Right cardiac atrium (tissue), 5 donors: ENCODE measurements at regions not wholly inside any gene's neighbourhood (a gene's known extent, or its start where the extent isn't known, plus 50 kb on each side); places are given as distances from the start of the nearest gene placed in this dataset.

ENCODE experiments used
- ATAC-seq, 2 donors: fragments of 200-7000 bp; cut with Tn5 transposase; one replicate each; pipeline versions ENCODE4 v1.8.0 to v1.9.1; 2020; ENCODE audit warnings: moderate library complexity in 2 of 2, mild to moderate bottlenecking in 1 of 2
- DNase-seq, 3 donors: peaks; one replicate each; pipeline ENCODE4 v3.0.0-alpha.2; 2020
- H3K27ac ChIP-seq: one replicate; pipeline ENCODE4 v1.5.1; 2013; ENCODE audit warnings: mild to moderate bottlenecking, low read length, control low read depth, moderate library complexity
- H3K27me3 ChIP-seq: one replicate; pipeline ENCODE4 v1.6.1; 2013; ENCODE audit not compliant: control insufficient read depth, insufficient read depth
- H3K4me1 ChIP-seq: one replicate; pipeline ENCODE4 v1.6.1; 2013; ENCODE audit warnings: low read length; ENCODE audit not compliant: control insufficient read depth, insufficient read depth
- H3K4me3 ChIP-seq: one replicate; pipeline ENCODE4 v1.5.1; 2013; ENCODE audit warnings: low read length, control low read depth
- H3K9me3 ChIP-seq: one replicate; pipeline ENCODE4 v1.6.1; 2013; ENCODE audit warnings: low read length; ENCODE audit not compliant: control insufficient read depth
- WGBS: extraction: QIAGEN DNeasy Blood & Tissue Kit; methylation state at CpG from one replicate; pipeline ENCODE4 v1.1.7; 2013; 5-methylcytosine and 5-hydroxymethylcytosine counted together
- intact Hi-C, 4 donors: fragments of 100-400 bp; cut with DNase I; formaldehyde crosslinking; loops; one replicate each; pipeline versions ENCODE4 v1.11.0 to v1.14.0; 2022 to 2023
- donor health status: healthy with polysubstance abuse.
- donor health status: DM: no; HTN: yes; CAD: no.
- donor health status: DM: no; HTN: no; CAD: no.
- donor health status: DM: no; HTN: yes; CAD: no; lungs with severe emphysema.
- donor health status: DM: yes; HTN: yes; CAD: no.

DNA sequence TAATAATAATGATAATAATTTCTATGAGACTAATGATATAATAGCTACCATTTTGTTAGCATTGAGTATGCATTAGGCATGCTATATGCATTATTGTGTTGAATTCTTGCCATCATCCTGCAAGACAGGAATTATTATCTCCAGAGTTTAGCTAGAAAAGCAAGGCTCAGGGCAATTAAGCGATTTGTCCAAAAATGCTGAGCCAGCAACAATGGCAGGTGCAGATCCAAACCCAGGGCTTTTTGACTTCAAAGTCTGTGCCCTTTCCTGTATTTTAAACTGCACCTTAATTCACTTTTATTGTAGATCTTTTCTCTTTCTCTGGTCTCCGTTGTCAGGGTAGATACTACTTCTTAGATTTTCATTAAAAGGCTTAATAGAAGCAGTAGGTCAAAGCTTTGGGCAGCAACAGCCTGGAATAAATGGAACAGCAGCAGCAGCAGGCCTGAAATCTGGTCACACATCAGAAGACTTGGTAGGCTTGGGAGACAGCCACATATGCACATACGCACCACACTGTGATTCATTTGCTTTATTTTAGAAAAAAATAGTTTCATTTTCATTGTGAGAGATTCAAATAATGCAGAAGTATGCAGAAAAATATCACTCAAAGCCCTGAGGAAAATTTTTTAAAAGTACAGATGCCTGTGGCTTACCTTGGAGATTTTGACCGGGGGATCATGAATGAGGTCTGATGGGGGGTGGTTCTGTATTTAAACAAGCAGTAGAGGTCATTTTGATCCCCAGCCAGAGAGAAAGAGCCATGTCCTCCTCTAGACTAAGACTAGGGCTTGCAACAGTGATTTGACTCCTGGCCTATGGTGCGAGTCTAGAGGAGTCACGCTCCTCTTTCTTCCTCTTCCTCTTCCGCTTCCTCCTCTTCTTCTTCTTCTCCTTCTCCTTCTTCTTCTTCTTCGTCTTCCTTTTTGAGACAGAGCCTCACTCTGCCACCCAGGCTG lies 455.7 kb downstream of the TSN start:
- Histone ChIP-seq H3K27me3 (no peaks in the 10 kb centered on the region), H3K9me3 (no peaks in the 10 kb centered on the region), H3K4me3 (no peak overlapping the region), H3K27ac (no peak overlapping the region), H3K4me1 (no peaks in the 10 kb centered on the region)
- WGBS: 86% methylated on average over 8 of the region's 8 CpGs
- ATAC-seq (no peak), DNase-seq (no peak)
- intact Hi-C loops: no loop called here

DNA sequence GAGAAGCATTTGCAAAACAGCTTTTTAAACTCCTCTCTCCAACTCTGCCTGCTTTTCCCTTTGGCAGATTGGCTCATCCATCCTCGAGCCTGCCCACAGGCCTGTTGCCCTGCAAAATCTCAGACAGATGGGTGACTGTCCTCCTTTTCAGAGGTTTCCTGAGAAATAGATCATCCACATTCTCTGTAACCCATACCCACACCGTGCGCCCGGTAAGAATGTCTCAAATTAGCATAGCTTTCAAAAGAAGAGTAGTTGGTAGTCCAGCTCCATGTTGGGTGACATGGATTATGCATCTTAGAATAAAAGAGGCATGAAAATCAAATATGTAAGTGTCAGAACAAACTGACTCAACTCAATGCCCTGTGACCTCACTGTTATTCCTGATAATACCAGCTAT lies 457.9 kb downstream of the TSN start:
- intact Hi-C loops: no loop called here
- WGBS: 91% methylated on average over 4 of the region's 4 CpGs
- Histone ChIP-seq H3K27ac (no peak overlapping the region), H3K4me3 (no peak overlapping the region), H3K4me1 (no peaks in the 10 kb centered on the region), H3K9me3 (no peaks in the 10 kb centered on the region), H3K27me3 (no peaks in the 10 kb centered on the region)
- DNase-seq (no peak), ATAC-seq (no peak)

DNA sequence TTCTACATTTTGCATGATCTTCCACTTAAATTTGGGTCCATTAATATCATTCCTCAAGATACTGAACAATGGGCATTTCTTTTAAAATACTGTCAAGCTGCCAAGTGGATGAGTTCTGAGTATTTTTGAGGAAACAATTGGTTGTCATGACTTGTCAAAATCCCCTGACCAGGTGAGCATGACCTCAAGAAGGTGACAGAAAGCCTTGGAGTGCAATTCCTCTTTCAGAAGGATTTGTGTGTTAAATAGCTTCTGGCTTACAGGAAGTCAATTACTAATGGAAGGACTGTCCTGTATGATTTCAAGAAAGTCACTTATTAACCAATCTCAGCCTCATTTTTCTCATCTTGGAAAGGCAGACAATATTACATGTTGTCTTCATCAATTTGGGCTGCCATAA lies 460.6 kb downstream of the TSN start:
- Histone ChIP-seq H3K27me3 (no peaks in the 10 kb centered on the region), H3K4me3 (no peak overlapping the region), H3K4me1 (no peaks in the 10 kb centered on the region), H3K9me3 (no peaks in the 10 kb centered on the region), H3K27ac (no peak overlapping the region)
- no peak for ATAC-seq
- DNase-seq: no peak
- intact Hi-C loops: no loop called here

DNA sequence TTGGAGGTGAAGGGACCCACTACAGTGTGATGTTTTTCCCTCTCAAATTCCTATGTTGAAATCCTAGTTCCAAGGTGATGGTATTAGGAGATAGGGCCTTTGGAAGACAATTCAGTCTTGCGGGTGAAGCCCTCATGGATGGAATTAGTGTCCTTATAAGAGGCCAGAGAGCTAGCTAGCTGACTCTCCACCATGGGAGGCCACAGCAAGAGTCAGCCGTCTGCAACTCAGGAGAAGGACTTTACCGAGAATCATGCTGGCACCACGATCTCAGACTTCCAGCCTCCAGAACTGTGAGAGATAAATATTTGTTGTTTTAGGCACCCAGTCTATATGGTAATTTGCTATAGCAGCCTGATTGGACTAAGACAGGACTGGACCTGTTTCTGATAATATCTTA lies 461.4 kb downstream of the TSN start:
- no peaks in the 10 kb centered on the region for H3K4me1 ChIP-seq
- H3K27ac ChIP-seq: no peak overlapping the region
- WGBS: 81% methylated on average over 4 of the region's 4 CpGs
- no peaks in the 10 kb centered on the region for H3K9me3 ChIP-seq
- no peak overlapping the region for H3K4me3 ChIP-seq
- H3K27me3 ChIP-seq: no peaks in the 10 kb centered on the region
- ATAC-seq (no peak), DNase-seq (no peak)
- intact Hi-C loops: no loop called here

DNA sequence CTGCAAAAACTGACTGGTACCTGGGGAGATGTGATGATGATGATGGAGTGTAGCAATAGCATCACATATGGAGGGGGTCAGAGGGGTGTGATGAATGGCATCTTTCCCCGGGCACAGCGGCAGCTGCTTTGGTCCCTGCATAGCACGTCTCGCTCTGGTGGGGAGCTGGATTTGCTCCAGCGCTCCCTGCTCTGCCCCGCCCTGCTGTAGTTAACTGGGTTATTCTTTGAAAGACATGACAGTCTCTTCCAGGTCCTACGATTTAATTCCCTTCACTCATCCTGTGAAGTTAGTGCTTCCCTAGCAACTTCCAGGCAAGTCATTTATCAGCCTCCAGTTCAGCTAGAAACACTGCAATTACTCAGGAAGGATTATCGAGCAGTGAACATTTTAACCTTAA lies 463.1 kb downstream of the TSN start:
- ATAC-seq: no peak
- no peak overlapping the region for H3K27ac ChIP-seq
- no peaks in the 10 kb centered on the region for H3K27me3 ChIP-seq
- H3K4me3 ChIP-seq: no peak overlapping the region
- WGBS: 86% methylated on average over 8 of the region's 8 CpGs
- H3K4me1 ChIP-seq: no peaks in the 10 kb centered on the region
- intact Hi-C loops: no loop called here
- no peaks in the 10 kb centered on the region for H3K9me3 ChIP-seq
- no peak for DNase-seq

DNA sequence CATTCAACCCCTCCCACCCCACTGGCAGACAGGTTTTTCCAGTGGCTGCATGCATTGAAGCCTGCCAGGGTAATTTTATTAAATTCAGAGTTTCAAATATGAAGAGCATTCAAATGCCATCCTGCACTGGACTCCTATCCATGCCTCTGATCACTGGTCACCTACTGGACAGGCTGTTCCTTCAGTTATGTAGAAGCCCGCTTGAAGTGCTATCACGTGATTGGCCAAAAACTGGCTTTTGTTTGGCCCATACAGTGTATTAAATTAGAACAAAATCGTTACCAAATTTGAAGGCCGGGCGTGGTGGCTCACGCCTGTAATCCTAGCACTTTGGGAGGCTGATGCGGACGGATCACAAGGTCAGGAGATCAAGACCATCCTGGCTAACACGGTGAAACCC lies 464.1 kb downstream of the TSN start:
- 95% methylated on average over 9 of the region's 9 CpGs for WGBS

DNA sequence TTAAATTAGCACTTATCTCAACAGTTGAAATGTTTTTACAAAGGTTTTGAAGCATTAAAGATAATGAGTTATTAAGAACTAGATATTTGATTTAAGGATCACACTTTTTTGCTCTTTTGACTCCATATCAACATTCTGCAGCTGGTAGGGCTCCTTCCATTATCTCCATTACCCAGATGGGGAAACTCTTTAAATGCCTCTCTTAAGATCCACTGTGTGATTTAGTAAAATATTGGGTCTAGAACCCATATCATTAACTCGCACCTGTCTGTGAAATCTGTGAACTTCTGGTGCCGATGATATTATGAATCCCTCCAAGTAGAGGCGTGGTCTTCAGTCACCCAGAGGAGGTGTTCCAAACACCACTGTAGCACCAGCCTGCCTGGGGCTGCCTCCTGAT lies 466.2 kb downstream of the TSN start:
- Histone ChIP-seq H3K4me3 (no peak overlapping the region), H3K9me3 (no peaks in the 10 kb centered on the region), H3K4me1 (no peaks in the 10 kb centered on the region), H3K27ac (no peak overlapping the region), H3K27me3 (no peaks in the 10 kb centered on the region)
- WGBS: 96% methylated on average over 3 of the region's 3 CpGs
- ATAC-seq (no peak), DNase-seq (no peak)
- intact Hi-C loops: no loop called here

More for the DNA sequence above, 464.1 kb downstream of the TSN start:
- ATAC-seq (no peak), DNase-seq (no peak)
- Histone ChIP-seq H3K27ac (no peak overlapping the region), H3K27me3 (no peaks in the 10 kb centered on the region), H3K4me3 (no peak overlapping the region), H3K9me3 (no peaks in the 10 kb centered on the region), H3K4me1 (no peaks in the 10 kb centered on the region)
- intact Hi-C loops: no loop called here

DNA sequence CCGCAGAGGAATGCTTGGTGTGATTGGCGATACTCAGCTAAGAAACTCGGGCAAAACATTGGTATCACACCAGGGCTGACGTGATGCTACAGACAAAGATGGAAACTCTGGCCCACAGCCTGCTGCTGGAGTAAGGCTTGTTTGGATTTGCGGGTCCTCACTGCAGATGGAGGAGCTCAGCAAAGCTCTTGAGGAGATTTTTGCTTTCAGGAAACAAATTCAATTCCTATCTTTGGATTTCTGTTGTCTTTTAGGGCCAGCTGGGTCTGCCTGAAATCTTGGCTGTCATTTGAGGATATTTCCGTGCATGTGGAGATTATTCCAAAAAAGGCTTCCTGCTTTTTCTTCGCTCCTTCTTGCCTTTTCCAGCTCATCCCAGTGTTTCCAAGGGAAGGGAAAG lies 475.8 kb downstream of the TSN start:
- intact Hi-C loops: no loop called here
- ATAC-seq: no peak
- Histone ChIP-seq H3K27me3 (no peaks in the 10 kb centered on the region), H3K9me3 (no peaks in the 10 kb centered on the region), H3K27ac (no peak overlapping the region), H3K4me1 (no peaks in the 10 kb centered on the region), H3K4me3 (no peak overlapping the region)
- WGBS: 62% methylated on average over 7 of the region's 7 CpGs
- DNase-seq: no peak

DNA sequence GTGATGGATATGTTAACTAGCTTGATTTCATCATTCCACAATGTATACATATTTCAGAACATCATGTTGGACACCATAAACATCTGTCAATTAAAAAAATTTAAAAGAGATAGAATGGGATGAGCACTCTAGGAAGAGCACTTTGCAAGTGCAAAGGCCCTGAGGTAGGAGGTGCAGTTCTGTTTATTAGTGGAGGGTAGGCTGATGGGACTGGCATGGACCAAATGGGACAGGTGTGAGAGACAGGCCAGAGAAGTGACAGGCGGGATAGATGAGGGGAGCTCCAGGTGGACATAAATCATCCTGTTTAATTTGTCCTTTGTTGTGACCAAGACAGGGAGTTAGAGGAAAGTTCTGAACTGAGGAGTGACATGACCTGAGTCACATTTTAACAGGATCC lies 477.9 kb downstream of the TSN start:
- ATAC-seq: no peak
- H3K27ac ChIP-seq: no peak overlapping the region
- intact Hi-C loops: no loop called here
- DNase-seq: no peak
- no peaks in the 10 kb centered on the region for H3K27me3 ChIP-seq
- no peaks in the 10 kb centered on the region for H3K9me3 ChIP-seq
- 91% methylated on average over 1 of the region's 1 CpG for WGBS
- H3K4me3 ChIP-seq: no peak overlapping the region
- no peaks in the 10 kb centered on the region for H3K4me1 ChIP-seq

DNA sequence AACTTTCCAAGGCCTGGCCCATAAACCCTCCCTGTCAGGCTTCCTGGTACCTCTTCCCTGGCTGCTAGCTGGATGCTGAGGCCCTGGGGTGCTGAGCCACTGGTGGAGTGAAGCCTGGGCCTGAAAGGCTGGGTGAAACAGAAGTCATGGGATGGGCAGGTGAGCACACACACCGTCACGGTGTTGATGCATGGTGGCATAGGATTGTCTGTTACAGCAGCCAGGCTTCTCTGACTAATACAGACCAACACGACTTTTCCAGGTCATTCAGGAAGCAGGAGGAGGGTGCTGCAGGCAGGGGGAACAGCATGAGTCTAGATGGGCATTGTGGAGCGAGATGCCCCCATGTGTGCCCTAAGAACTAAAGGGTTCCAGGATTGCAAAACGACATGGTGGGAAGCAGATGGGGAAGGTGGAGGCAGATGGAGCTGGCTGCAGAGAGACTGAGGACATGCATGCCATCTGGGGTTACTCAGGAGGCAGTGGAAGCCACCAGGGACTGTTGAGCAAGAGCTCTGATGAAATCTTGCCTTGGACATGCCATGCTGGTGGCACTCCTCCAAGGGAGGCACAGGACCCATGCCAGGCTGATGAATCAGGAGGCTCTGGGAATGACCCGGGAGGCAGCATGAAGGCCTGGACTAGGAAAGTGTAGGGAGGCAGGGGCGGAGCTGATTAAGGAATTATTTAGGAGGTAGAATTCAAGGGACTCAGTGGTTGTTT lies 480.9 kb downstream of the TSN start:
- H3K27ac ChIP-seq: no peak overlapping the region
- intact Hi-C loops: no loop called here
- WGBS: 79% methylated on average over 7 of the region's 7 CpGs
- no peak overlapping the region for H3K4me3 ChIP-seq
- peak in 1 of 3 donors; percentile 39 for DNase-seq
- H3K4me1 ChIP-seq: no peaks in the 10 kb centered on the region
- no peaks in the 10 kb centered on the region for H3K9me3 ChIP-seq
- ATAC-seq: peak; percentile 34 to 38
- no peaks in the 10 kb centered on the region for H3K27me3 ChIP-seq

DNA sequence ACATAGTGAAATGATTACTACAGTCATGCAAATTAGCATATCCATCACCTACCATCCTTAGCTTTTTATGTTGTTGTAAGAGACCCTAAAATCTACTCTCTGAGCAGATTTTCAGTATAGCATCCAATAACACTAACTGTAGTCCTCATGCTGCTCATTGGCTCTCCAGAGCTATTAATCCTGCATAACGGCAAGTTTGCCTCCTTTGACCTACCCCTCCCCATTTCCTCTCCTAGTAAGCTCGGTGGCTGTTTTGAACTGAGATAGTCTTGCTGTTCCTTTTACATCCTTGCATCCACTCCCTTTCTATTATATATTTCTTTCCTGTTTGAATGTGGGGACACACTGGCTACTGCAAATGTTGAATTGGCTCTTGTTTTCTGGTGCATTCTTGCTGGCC lies 481.5 kb downstream of the TSN start:
- no peaks in the 10 kb centered on the region for H3K9me3 ChIP-seq
- no peaks in the 10 kb centered on the region for H3K4me1 ChIP-seq
- no peak overlapping the region for H3K4me3 ChIP-seq
- DNase-seq: no peak
- no peaks in the 10 kb centered on the region for H3K27me3 ChIP-seq
- intact Hi-C loops: no loop called here
- WGBS: 44% methylated on average over 2 of the region's 2 CpGs
- no peak for ATAC-seq
- H3K27ac ChIP-seq: no peak overlapping the region
